ENCODE measurements at regions not wholly inside any gene's neighbourhood (a gene's known extent, or its start where the extent isn't known, plus 50 kb on each side); places are given as distances from the start of the nearest gene placed in this dataset.

- TF ChIP-seq POLR2A (IDR thresholded peaks at IDR 0.05) (no peak), CTCF (IDR thresholded peaks at IDR 0.05) (no peak), POLR2AphosphoS5 (IDR thresholded peaks at IDR 0.05) (no peak), EP300 (IDR thresholded peaks at IDR 0.05) (no peak)
Measured at GRCh38 chr19:30123119-30123518, 181.1 kb downstream of the URI1 start.

Data from gastroesophageal sphincter (tissue), 3 donors.